SK-N-SH (cell line): ENCODE measurements at regions not wholly inside any gene's neighbourhood (a gene's known extent, or its start where the extent isn't known, plus 50 kb on each side); places are given as distances from the start of the nearest gene placed in this dataset.

ENCODE experiments used
- CTCF ChIA-PET: fragments of 300-600, 350-600 bp; formaldehyde crosslinking; extraction: SDS; loops from one replicate; lab custom pipeline; 2021; lab: Yijun Ruan, JAX
- POLR2A ChIA-PET: fragments of 350-600 bp; sonication (Branson Sonifier 250); formaldehyde crosslinking; extraction: SDS; loops from one replicate; lab custom pipeline; 2020; ENCODE audit warnings: antibody characterized with exemption, inconsistent platforms; lab: Yijun Ruan, JAX
- DNase-seq: peaks from one replicate; pipeline ENCODE4 v3.0.0; 2012
- H2AFZ ChIP-seq: fragments of 200-600 bp; sonication (generic); 2 replicates; pipeline ENCODE4 v1.8.1; 2016; ENCODE audit warnings: antibody characterized with exemption, mild to moderate bottlenecking, low read depth
- H3F3A ChIP-seq: fragments of 200-600 bp; sonication (generic); replicated peaks from 2 replicates; pipeline ENCODE3; 2016; ENCODE audit warnings: antibody characterized with exemption, mild to moderate bottlenecking; ENCODE audit not compliant: insufficient read depth
- H3K27ac ChIP-seq, 2 experiments: fragments of 200-500 bp in 1 of 2; fragments of 200-600 bp in 1 of 2; sonication (Bioruptor generic) in 1 of 2; sonication (generic), shearing (Covaris generic) in 1 of 2; 2 replicates each; pipeline versions ENCODE4 v1.5.1 to v1.6.1; 2014 to 2016; ENCODE audit warnings: low read depth in 2 of 2, inconsistent platforms in 1 of 2, low read length in 1 of 2, mild to moderate bottlenecking in 1 of 2, mixed read lengths in 1 of 2
- H3K27me3 ChIP-seq: fragments of 200-600 bp; sonication (generic), shearing (Covaris generic); 2 replicates; pipeline ENCODE4 v1.6.1; 2016; ENCODE audit warnings: mixed run types; ENCODE audit not compliant: insufficient read depth
- H3K36me3 ChIP-seq, 2 experiments: fragments of 200-500 bp in 1 of 2; fragments of 200-600 bp in 1 of 2; sonication (Bioruptor generic) in 1 of 2; sonication (generic) in 1 of 2; replicated peaks in 1 of 2; 2 replicates each; pipeline versions ENCODE3 to v1.5.1; 2014 to 2016; ENCODE audit warnings: low read length in 1 of 2, mild to moderate bottlenecking in 1 of 2; ENCODE audit not compliant: insufficient read depth in 2 of 2, control insufficient read depth in 1 of 2
- H3K4me1 ChIP-seq, 2 experiments: fragments of 200-500 bp in 1 of 2; fragments of 200-600 bp in 1 of 2; sonication (Bioruptor generic) in 1 of 2; sonication (generic), shearing (Covaris generic) in 1 of 2; 2 replicates each; pipeline versions ENCODE4 v1.5.1 to v1.6.1; 2014 to 2016; ENCODE audit warnings: low read depth in 1 of 2, low read length in 1 of 2, mixed run types in 1 of 2; ENCODE audit not compliant: insufficient read depth in 2 of 2, control insufficient read depth in 1 of 2
- H3K4me2 ChIP-seq: fragments of 200-600 bp; sonication (generic), shearing (Covaris generic); 2 replicates; pipeline ENCODE4 v1.6.1; 2017; ENCODE audit warnings: mixed run types
- H3K4me3 ChIP-seq, 2 experiments: fragments of 200-500 bp in 1 of 2; fragments of 200-600 bp in 1 of 2; sonication (Bioruptor generic) in 1 of 2; sonication (generic), shearing (Covaris generic) in 1 of 2; 2 replicates each; pipeline versions ENCODE4 v1.5.1 to v1.8.1; 2014 to 2016; ENCODE audit warnings: low read depth in 2 of 2, inconsistent platforms in 1 of 2, low read length in 1 of 2, mild to moderate bottlenecking in 1 of 2, mixed read lengths in 1 of 2, moderate library complexity in 1 of 2
- H3K79me2 ChIP-seq: fragments of 200-600 bp; sonication (generic); 2 replicates; pipeline ENCODE4 v1.8.1; 2017; ENCODE audit warnings: mild to moderate bottlenecking; ENCODE audit not compliant: insufficient read depth
- H3K9ac ChIP-seq: fragments of 200-600 bp; sonication (generic); 2 replicates; pipeline ENCODE4 v1.6.1; 2017; ENCODE audit warnings: mixed run types
- H3K9me2 ChIP-seq: fragments of 200-600 bp; sonication (generic); 2 replicates; pipeline ENCODE4 v1.6.1; 2017; ENCODE audit warnings: mixed run types
- H3K9me3 ChIP-seq: fragments of 200-600 bp; sonication (generic); 2 replicates; pipeline ENCODE4 v1.6.1; 2017; ENCODE audit warnings: mixed run types, mild to moderate bottlenecking, moderate library complexity
- H4K20me1 ChIP-seq: fragments of 200-600 bp; sonication (generic); 2 replicates; pipeline ENCODE4 v1.6.1; 2017; ENCODE audit warnings: mild to moderate bottlenecking, mixed run types; ENCODE audit not compliant: insufficient read depth
- CTCF ChIP-seq: fragments of 200-600 bp; sonication (generic); IDR thresholded peaks from 2 replicates; pipeline ENCODE4 v1.6.1; 2017; ENCODE audit warnings: antibody characterized with exemption, mild to moderate bottlenecking, moderate library complexity
- EP300 ChIP-seq, 2 experiments: IDR thresholded peaks; 2 replicates each; pipeline versions ENCODE4 v1.4.0 to v1.6.1; 2012; ENCODE audit warnings: borderline replicate concordance in 1 of 2, low read depth in 1 of 2, low read length in 1 of 2
- EZH2phosphoT487 ChIP-seq: fragments of 200-600 bp; sonication (generic); IDR thresholded peaks from 2 replicates; pipeline ENCODE4 v1.6.1; 2017; ENCODE audit warnings: low read depth, mixed run types, mild to moderate bottlenecking, antibody characterized with exemption, moderate library complexity, borderline replicate concordance
- FOXJ3 ChIP-seq: sonication (generic); formaldehyde crosslinking; IDR thresholded peaks from 2 replicates; pipeline ENCODE4 v1.5.1; 2020; ENCODE audit warnings: mild to moderate bottlenecking, missing genetic modification reagents
- FOXM1 ChIP-seq: IDR thresholded peaks from 2 replicates; pipeline ENCODE4 v1.4.0; 2012; ENCODE audit warnings: low read depth, mild to moderate bottlenecking
- GABPA ChIP-seq: IDR thresholded peaks from 2 replicates; pipeline ENCODE4 v1.4.0; 2012; ENCODE audit warnings: low read depth, mild to moderate bottlenecking
- MEF2A ChIP-seq: IDR thresholded peaks from 2 replicates; pipeline ENCODE4 v1.4.0; 2012; ENCODE audit warnings: low read depth, borderline replicate concordance
- NFIC ChIP-seq: IDR thresholded peaks from 2 replicates; pipeline ENCODE4 v1.4.0; 2012; ENCODE audit warnings: borderline replicate concordance
- RAD21 ChIP-seq: IDR thresholded peaks from 2 replicates; pipeline ENCODE4 v1.6.1; 2012; ENCODE audit warnings: mild to moderate bottlenecking, low read length
- RCOR1 ChIP-seq: fragments of 150-350 bp; IDR thresholded peaks from 2 replicates; pipeline ENCODE4 v1.6.1; 2017; ENCODE audit warnings: antibody characterized with exemption, low read length
- RFX5 ChIP-seq: IDR thresholded peaks from 2 replicates; pipeline ENCODE4 v1.6.1; 2012; ENCODE audit warnings: mild to moderate bottlenecking, improper control_type of control experiment, low read length
- RXRA ChIP-seq: IDR thresholded peaks from 2 replicates; pipeline ENCODE4 v1.4.0; 2012; ENCODE audit warnings: low read depth, mild to moderate bottlenecking, borderline replicate concordance
- SIN3A ChIP-seq: IDR thresholded peaks from 2 replicates; pipeline ENCODE4 v1.6.1; 2012; ENCODE audit warnings: low read depth, mild to moderate bottlenecking, low read length, moderate library complexity, borderline replicate concordance
- TAF1 ChIP-seq: IDR thresholded peaks from 2 replicates; pipeline ENCODE4 v1.6.1; 2012; ENCODE audit warnings: low read depth, mild to moderate bottlenecking, low read length, moderate library complexity, borderline replicate concordance
- TCF12 ChIP-seq: IDR thresholded peaks from 2 replicates; pipeline ENCODE4 v1.4.0; 2012
- TEAD4 ChIP-seq: IDR thresholded peaks from 2 replicates; pipeline ENCODE4 v1.4.0; 2012; ENCODE audit warnings: mild to moderate bottlenecking, borderline replicate concordance; ENCODE audit not compliant: insufficient read depth
- USF1 ChIP-seq: IDR thresholded peaks from 2 replicates; pipeline ENCODE4 v1.4.0; 2012; ENCODE audit warnings: low read depth, borderline replicate concordance
- USF2 ChIP-seq: fragments of 150-350 bp; IDR thresholded peaks from 2 replicates; pipeline ENCODE4 v1.6.1; 2017; ENCODE audit warnings: antibody characterized with exemption, low read length, low read depth, borderline replicate concordance
- YY1 ChIP-seq: IDR thresholded peaks from 2 replicates; pipeline ENCODE4 v1.4.0; 2012; ENCODE audit warnings: low read depth, mild to moderate bottlenecking
- ZBTB33 ChIP-seq: IDR thresholded peaks from 2 replicates; pipeline ENCODE4 v1.4.0; 2012; ENCODE audit warnings: low read depth, borderline replicate concordance
- WGBS: methylation state at CpG from one replicate; pipeline ENCODE4 v1.1.6; 2017; ENCODE audit warnings: low lambda C conversion rate; 5-methylcytosine and 5-hydroxymethylcytosine counted together
- TF ChIP-seq, protein P1 (sequence below): fragments of 150-350 bp; IDR thresholded peaks from 2 replicates; pipeline ENCODE4 v1.6.1; 2016; ENCODE audit warnings: mild to moderate bottlenecking, low read depth, low read length

DNA sequence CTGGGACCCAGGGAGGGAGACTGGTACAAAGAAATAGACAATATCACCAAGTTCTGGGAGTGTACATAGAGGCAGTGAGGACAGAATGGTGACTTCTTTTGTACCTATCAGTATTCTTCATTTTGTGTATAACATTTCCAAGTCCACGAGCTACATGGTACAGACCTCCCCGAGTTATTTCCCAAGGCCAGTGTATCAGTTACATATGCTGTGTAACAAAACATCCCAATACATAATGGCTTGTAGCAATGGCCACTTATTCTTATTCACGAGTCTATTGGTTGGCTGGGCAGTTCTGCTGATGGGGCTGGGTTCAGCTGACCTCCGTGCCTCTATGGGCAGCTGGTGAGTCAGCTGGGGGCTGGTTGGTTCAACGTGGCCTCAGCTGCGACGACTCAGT is 98.7 kb upstream of the RFLNA start (continued):
- TF ChIP-seq TEAD4 (no peak), RFX5 (no peak), RXRA (no peak), USF2 (no peak), TCF12 (no peak), EZH2phosphoT487 (no peak), RAD21 (no peak), EP300 (IDR thresholded peaks at IDR 0.05; ENCODE audit: borderline replicate concordance in 1 of 2, low read depth in 1 of 2, low read length in 1 of 2) (no peak)
- TF ChIP-seq, protein P1, sequence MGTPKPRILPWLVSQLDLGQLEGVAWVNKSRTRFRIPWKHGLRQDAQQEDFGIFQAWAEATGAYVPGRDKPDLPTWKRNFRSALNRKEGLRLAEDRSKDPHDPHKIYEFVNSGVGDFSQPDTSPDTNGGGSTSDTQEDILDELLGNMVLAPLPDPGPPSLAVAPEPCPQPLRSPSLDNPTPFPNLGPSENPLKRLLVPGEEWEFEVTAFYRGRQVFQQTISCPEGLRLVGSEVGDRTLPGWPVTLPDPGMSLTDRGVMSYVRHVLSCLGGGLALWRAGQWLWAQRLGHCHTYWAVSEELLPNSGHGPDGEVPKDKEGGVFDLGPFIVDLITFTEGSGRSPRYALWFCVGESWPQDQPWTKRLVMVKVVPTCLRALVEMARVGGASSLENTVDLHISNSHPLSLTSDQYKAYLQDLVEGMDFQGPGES = no peak
- TF ChIP-seq, all 33 proteins: peak for 0

DNA sequence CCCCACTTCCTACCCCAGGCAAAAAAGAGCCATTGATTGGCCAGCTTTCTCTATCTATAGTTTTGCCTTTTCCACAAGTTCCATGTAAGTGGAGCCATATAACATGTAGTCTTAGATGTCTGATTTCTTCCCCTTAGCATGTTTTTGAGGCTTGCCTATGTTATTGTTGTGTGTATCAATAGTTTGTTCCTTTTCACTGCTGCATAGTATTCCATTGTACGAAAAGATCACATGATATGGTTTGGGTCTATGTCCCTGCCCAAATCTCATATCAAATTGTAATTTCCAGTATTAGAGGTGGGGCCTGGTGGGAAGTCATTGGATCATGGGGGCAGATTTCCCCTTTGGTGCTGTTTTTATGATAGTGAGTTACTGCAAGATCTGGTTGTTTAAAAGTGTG is 93.6 kb upstream of the RFLNA start:
- Histone ChIP-seq H3K27me3 (no peaks in the 10 kb centered on the region; the same call in 1 of the 2 replicates), H3K4me2 (no peak overlapping the region), H2AFZ (no peak overlapping the region), H3F3A (no peaks in the 10 kb centered on the region), H3K4me1 (no peaks in the 10 kb centered on the region), H3K9me3 (peaks cover 6% of the 10 kb centered on the region; the same call in 1 of the 2 replicates), H3K9ac (no peak overlapping the region), H3K27ac (no peak overlapping the region), H4K20me1 (no peaks in the 10 kb centered on the region), H3K79me2 (no peaks in the 10 kb centered on the region), H3K36me3 (no peaks in the 10 kb centered on the region), H3K9me2 (no peaks in the 10 kb centered on the region), H3K4me3 (no peak overlapping the region)
- WGBS = 38% methylated on average over 1 of the region's 1 CpG
- TF ChIP-seq NFIC (no peak), YY1 (no peak), RFX5 (no peak), FOXM1 (no peak), FOXJ3 (CRISPR knock-in tag) (no peak), RAD21 (no peak), GABPA (no peak), RCOR1 (no peak), CTCF (no peak), USF2 (no peak), EZH2phosphoT487 (no peak), MEF2A (no peak), RXRA (no peak), SIN3A (no peak), TCF12 (no peak), TAF1 (no peak), ZBTB33 (no peak), USF1 (no peak)
- CTCF ChIA-PET = no interaction called here
- POLR2A ChIA-PET = no interaction called here
- no peak for DNase-seq
